GM10248 (cell line): ENCODE measurements at regions not wholly inside any gene's neighbourhood (a gene's known extent, or its start where the extent isn't known, plus 50 kb on each side); places are given as distances from the start of the nearest gene placed in this dataset.
A peak's percentile ranks its signal among the peaks of the same experiment; 100 is the strongest.

Source experiments
- CTCF ChIA-PET: fragments of 300-600 bp; sonication (Branson Sonifier 250); formaldehyde crosslinking; extraction: SDS; loops from one replicate; lab custom pipeline; 2021; ENCODE audit warnings: antibody characterized with exemption; lab: Yijun Ruan, JAX
- POLR2A ChIA-PET: fragments of 350-650 bp; sonication (Branson Sonifier 250); formaldehyde crosslinking; extraction: SDS; loops from one replicate; lab custom pipeline; 2020; ENCODE audit warnings: antibody characterized with exemption; lab: Yijun Ruan, JAX
- DNase-seq: peaks from one replicate; pipeline ENCODE4 v3.0.0; 2012; ENCODE audit errors: extremely low spot score
- TF ChIP-seq, protein P1 (sequence below): IDR thresholded peaks from 2 replicates; pipeline ENCODE4 v1.5.1; 2012; ENCODE audit warnings: mild to moderate bottlenecking, low read depth; ENCODE audit errors: extremely low read depth, missing control alignments, control extremely low read depth

DNA sequence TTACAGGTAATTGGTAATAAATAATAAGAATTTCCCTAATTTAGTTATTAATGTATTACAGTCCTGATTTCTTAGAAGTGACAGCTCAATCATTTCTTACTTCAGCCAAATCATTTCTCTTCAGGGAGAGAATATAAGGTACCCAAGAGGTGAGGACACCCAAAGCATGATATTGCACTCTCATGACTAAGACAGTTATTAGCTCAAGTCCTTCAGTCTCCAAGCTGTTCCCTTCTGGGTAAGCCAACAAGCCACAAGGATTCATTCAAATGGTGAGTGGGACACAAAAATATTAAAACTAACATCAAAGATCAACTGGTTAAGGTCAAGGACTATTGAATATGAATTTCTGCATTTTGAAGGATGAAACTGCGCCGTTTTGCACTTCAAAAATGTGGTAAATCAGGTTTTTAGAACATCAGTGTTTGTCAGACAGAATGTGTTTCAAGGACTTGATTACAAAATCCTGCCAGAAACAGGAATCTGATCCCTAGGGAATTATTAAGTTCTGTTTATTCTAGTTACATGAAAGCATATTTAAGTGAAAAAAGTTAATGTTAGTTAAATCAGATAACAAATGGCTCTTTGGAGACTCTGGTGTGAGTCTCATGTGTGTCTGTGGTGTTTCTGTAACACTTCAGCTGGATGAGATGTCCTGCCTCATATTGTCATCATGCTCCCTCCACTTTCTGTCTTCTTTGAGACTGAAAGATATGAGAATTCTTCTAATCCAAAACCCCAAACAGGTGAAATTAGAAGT lies 101.7 kb upstream of the COL8A1 start:
- POLR2A ChIA-PET = no interaction called here
- TF ChIP-seq, protein P1, sequence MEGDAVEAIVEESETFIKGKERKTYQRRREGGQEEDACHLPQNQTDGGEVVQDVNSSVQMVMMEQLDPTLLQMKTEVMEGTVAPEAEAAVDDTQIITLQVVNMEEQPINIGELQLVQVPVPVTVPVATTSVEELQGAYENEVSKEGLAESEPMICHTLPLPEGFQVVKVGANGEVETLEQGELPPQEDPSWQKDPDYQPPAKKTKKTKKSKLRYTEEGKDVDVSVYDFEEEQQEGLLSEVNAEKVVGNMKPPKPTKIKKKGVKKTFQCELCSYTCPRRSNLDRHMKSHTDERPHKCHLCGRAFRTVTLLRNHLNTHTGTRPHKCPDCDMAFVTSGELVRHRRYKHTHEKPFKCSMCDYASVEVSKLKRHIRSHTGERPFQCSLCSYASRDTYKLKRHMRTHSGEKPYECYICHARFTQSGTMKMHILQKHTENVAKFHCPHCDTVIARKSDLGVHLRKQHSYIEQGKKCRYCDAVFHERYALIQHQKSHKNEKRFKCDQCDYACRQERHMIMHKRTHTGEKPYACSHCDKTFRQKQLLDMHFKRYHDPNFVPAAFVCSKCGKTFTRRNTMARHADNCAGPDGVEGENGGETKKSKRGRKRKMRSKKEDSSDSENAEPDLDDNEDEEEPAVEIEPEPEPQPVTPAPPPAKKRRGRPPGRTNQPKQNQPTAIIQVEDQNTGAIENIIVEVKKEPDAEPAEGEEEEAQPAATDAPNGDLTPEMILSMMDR = no peak
- CTCF ChIA-PET = interaction anchor here (1.5 to 21.7 kb wide), 3 partner anchors 9 to 364 kb away, joined by 4 to 302 read pairs (median 6); no protein-coding TSS in a partner anchor
- DNase-seq = no peak

DNA sequence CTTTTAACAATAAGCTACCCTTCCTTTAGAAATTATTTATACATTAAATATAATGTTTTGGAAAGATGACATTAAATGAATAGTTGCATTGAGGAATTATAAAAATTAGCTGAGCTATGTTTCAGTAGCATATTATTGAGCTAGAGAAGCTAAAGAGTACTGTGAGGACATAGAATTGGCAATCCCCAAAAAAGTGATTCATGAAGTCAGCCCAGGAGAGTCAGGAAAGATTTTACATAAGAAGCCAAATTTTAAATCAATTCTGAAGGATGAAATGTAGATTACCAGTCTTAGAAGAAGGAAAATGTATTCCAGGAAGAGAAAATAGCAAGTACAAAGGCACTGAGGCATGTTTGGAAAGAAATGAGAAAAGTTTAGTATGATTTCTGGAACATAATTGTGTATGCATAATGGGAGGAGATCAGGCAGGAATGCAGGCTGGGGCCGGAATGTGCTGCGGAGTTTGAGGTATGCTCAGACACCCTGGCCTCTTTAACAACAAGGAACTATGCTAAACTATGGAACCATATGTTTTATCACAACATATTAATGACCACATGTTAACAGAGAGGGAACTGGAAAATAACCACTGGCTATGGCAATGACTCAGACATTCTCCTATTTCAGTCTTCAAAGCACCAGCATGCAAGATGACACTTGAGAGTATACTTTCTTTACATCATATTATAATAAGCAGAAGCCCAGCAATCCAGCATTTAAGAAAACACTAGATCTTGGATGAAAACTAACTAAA lies 103.3 kb upstream of the COL8A1 start:
- CTCF ChIA-PET = interaction anchor here (1.1 to 21.7 kb wide), 3 partner anchors 29 to 362 kb away, joined by 3 to 302 read pairs (median 4); no protein-coding TSS in a partner anchor
- no peak for DNase-seq

DNA sequence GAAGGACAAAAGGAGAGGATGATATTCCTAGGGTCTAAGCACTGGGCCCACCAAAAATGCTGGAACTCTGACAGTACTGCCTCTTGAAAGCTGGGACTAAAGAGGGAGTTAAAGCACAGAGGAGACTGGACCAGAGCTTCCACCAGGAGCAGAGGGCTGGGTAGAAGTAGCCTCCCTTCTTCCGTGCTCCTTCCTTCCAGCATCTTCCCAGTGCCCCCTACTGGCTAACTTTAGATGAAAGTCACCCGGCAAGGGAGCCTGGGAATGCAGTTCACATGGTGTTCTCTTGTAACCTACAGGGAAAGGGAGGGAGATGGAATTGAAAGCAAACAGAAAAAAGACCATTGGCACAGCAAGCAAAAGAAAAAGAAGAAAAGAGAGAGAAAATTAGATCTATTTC lies 106.1 kb upstream of the COL8A1 start:
- TF ChIP-seq, protein P1 = peak; percentile 43
- POLR2A ChIA-PET = no interaction called here
- CTCF ChIA-PET = interaction anchor here (0.8 to 21.7 kb wide), 17 partner anchors 10 to 887 kb away, joined by 3 to 302 read pairs (median 4); no protein-coding TSS in a partner anchor
- peak; percentile 17 for DNase-seq

More for the DNA sequence above, 103.3 kb upstream of the COL8A1 start:
- POLR2A ChIA-PET = no interaction called here
- TF ChIP-seq, protein P1 = no peak

DNA sequence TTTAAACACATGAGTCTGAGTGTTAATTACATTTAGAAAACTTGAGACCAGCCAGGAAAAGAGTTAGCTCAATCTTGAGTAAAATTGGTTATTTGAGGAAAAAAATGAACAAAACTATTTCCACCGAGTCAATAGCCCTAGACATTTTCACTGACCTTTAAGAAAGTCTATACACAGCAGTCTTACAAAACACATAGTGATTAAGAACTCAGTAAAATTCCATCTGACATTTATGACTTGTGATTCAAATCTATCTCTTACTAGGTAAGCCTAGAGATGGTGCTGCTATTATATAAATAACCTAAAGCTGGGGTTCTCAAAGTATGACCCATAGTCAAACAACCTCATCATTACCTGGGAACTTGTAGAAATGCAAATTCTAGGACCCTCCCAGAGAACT lies 109.1 kb upstream of the COL8A1 start:
- TF ChIP-seq, protein P1 = no peak
- ChIA-PET POLR2A (no interaction called here), CTCF (interaction anchor here (0.6 to 21.7 kb wide), 6 partner anchors 9 to 382 kb away, joined by 3 to 302 read pairs (median 4); no protein-coding TSS in a partner anchor)
- no peak for DNase-seq

DNA sequence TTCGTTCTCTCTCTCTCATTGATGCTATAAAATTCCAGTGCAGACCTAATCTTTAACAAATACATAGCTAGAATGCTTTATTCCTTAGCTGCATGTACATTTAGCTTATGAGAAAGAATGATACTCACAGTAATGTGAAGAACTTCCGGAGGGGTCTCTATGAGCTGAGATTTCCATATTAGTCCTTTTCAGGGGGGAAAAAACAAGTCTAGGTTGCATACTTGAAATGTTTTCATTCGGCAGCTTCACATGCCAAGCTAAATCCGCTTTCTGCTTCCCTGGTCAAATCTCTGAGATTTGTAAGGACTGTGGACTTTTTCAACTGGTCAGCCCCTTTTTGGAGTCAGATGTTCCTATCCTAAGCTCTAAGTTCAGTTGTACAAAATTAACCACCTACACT lies 111.5 kb upstream of the COL8A1 start:
- TF ChIP-seq, protein P1 = no peak
- POLR2A ChIA-PET = no interaction called here
- DNase-seq = no peak
- CTCF ChIA-PET = interaction anchor here (1.0 to 21.7 kb wide), 5 partner anchors 11 to 159 kb away, joined by 3 to 302 read pairs (median 5); no protein-coding TSS in a partner anchor

DNA sequence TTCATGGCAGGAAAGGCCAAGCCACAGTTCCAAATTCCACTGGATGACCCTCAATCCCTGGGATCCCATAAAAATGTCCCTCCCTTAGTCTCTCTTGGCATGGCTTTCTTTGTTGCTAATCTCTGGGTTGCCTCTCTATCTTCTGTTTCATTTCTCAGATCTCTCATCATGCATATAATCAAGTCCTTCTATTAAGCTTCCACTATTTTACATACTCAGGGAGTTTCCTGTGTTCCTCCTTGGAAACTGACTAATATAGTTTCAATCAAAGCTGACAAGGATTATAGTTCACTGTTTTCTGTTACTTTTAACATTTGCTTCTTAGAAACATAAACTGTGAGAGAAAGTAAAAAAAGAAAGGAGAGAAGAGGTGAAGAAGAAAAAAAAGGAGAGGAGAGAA lies 113.8 kb upstream of the COL8A1 start:
- ChIA-PET POLR2A (no interaction called here), CTCF (interaction anchor here (1.5 to 21.7 kb wide), 3 partner anchors 9 to 501 kb away, joined by 3 to 302 read pairs (median 5); no protein-coding TSS in a partner anchor)

More for the DNA sequence above, 113.8 kb upstream of the COL8A1 start:
- no peak for DNase-seq
- TF ChIP-seq, protein P1 = no peak
